Right lobe of liver (tissue), 4 donors: ENCODE measurements at regions not wholly inside any gene's neighbourhood (a gene's known extent, or its start where the extent isn't known, plus 50 kb on each side); places are given as distances from the start of the nearest gene placed in this dataset.

Experiments
- POLR2A ChIP-seq: fragments of 450-650 bp; IDR thresholded peaks from one replicate; pipeline ENCODE4 v1.6.1; 2017; ENCODE audit warnings: antibody characterized with exemption, mild to moderate bottlenecking
- TF ChIP-seq, protein P1 (sequence below), 4 donors: fragments of 200-600 bp in 3 of 4; fragments of 450-650 bp in 1 of 4; IDR thresholded peaks; one replicate each; pipeline versions ENCODE4 v1.5.1 to v1.8.0; 2016 to 2022; ENCODE audit warnings: antibody characterized with exemption in 4 of 4, mild to moderate bottlenecking in 2 of 4
- donor health status: DM: no; HTN: no; CAD: no.
- donor health status: DM: no; HTN: no; CAD: no.
- donor health status: DM: no; HTN: yes; CAD: no.

GRCh38 chr15:66922608-66923007, 142.8 kb upstream of the SMAD3 start:
- TF ChIP-seq, protein P1, sequence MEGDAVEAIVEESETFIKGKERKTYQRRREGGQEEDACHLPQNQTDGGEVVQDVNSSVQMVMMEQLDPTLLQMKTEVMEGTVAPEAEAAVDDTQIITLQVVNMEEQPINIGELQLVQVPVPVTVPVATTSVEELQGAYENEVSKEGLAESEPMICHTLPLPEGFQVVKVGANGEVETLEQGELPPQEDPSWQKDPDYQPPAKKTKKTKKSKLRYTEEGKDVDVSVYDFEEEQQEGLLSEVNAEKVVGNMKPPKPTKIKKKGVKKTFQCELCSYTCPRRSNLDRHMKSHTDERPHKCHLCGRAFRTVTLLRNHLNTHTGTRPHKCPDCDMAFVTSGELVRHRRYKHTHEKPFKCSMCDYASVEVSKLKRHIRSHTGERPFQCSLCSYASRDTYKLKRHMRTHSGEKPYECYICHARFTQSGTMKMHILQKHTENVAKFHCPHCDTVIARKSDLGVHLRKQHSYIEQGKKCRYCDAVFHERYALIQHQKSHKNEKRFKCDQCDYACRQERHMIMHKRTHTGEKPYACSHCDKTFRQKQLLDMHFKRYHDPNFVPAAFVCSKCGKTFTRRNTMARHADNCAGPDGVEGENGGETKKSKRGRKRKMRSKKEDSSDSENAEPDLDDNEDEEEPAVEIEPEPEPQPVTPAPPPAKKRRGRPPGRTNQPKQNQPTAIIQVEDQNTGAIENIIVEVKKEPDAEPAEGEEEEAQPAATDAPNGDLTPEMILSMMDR (IDR thresholded peaks at IDR 0.05) = no peak
- no peak for TF ChIP-seq POLR2A
